Common myeloid progenitor, CD34-positive (primary cell): ENCODE measurements at regions not wholly inside any gene's neighbourhood (a gene's known extent, or its start where the extent isn't known, plus 50 kb on each side); places are given as distances from the start of the nearest gene placed in this dataset.

Source experiments
- CTCF ChIA-PET: fragments of 350-600 bp; sonication (Branson Sonifier 250); formaldehyde crosslinking; loops from one replicate; lab custom pipeline; 2021; ENCODE audit warnings: antibody characterized with exemption; lab: Charles Lee
- POLR2A ChIA-PET: fragments of 350-600 bp; sonication (Branson Sonifier 250); formaldehyde crosslinking; loops from one replicate; lab custom pipeline; 2021; ENCODE audit warnings: antibody characterized with exemption; lab: Charles Lee
- DNase-seq, 3 donors: peaks; one replicate each; pipeline versions ENCODE4 v3.0.0 to v3.0.0-alpha.2; 2013
- H3K27ac ChIP-seq, 2 experiments: 1 replicate in 1 of 2; 2 replicates in 1 of 2; pipeline ENCODE4 v1.7.0; 2013; ENCODE audit warnings: inconsistent platforms in 2 of 2, low read length in 2 of 2, mild to moderate bottlenecking in 2 of 2, low read depth in 1 of 2, moderate library complexity in 1 of 2; ENCODE audit not compliant: severe bottlenecking in 2 of 2, insufficient read depth in 1 of 2, poor library complexity in 1 of 2
- H3K27me3 ChIP-seq, 5 experiments: replicated peaks in 2 of 5; 1 replicate in 3 of 5; 2 replicates in 2 of 5; pipeline versions ENCODE4 v1.6.1 to v1.7.0; 2013; ENCODE audit warnings: low read length in 4 of 5, mild to moderate bottlenecking in 2 of 5, moderate library complexity in 2 of 5, inconsistent platforms in 1 of 5; ENCODE audit not compliant: insufficient read depth in 5 of 5, control insufficient read depth in 4 of 5
- H3K36me3 ChIP-seq, 4 experiments: 1 replicate in 2 of 4; 2 replicates in 2 of 4; pipeline versions ENCODE4 v1.6.1 to v1.7.0; 2013; ENCODE audit warnings: low read length in 3 of 4, control low read depth in 1 of 4, mild to moderate bottlenecking in 1 of 4; ENCODE audit not compliant: control insufficient read depth in 4 of 4, insufficient read depth in 4 of 4
- H3K4me1 ChIP-seq, 4 experiments: 1 replicate in 3 of 4; 2 replicates in 1 of 4; pipeline versions ENCODE4 v1.6.1 to v1.7.1; 2013; ENCODE audit warnings: low read length in 3 of 4, mild to moderate bottlenecking in 3 of 4, control low read depth in 1 of 4, inconsistent platforms in 1 of 4, moderate library complexity in 1 of 4; ENCODE audit not compliant: control insufficient read depth in 4 of 4, insufficient read depth in 4 of 4; ENCODE audit errors: control extremely low read depth in 1 of 4
- H3K4me3 ChIP-seq, 7 experiments: 1 replicate in 4 of 7; 2 replicates in 3 of 7; pipeline versions ENCODE4 v1.5.1 to v1.7.0; 2013; ENCODE audit warnings: mild to moderate bottlenecking in 7 of 7, low read length in 6 of 7, moderate library complexity in 6 of 7, inconsistent platforms in 2 of 7, low read depth in 2 of 7, control low read depth in 1 of 7; ENCODE audit not compliant: insufficient read depth in 4 of 7, control insufficient read depth in 1 of 7; ENCODE audit errors: extremely low read depth in 1 of 7
- H3K9me3 ChIP-seq, 5 experiments: 1 replicate in 4 of 5; 2 replicates in 1 of 5; pipeline versions ENCODE4 v1.6.1 to v1.7.1; 2013; ENCODE audit warnings: low read length in 4 of 5, mild to moderate bottlenecking in 2 of 5, inconsistent platforms in 1 of 5, low read depth in 1 of 5, moderate library complexity in 1 of 5; ENCODE audit not compliant: control insufficient read depth in 4 of 5, insufficient read depth in 2 of 5; ENCODE audit errors: control extremely low read depth in 1 of 5
- WGBS: methylation state at CpG from one replicate; pipeline ENCODE4 v1.1.5; 2013; ENCODE audit not compliant: insufficient coverage; 5-methylcytosine and 5-hydroxymethylcytosine counted together

GRCh38 chr2:156753766-156754165 lies 317.6 kb downstream of the GPD2 start:
- ChIA-PET CTCF (no interaction called here), POLR2A (no interaction called here)
- no peaks in the 10 kb centered on the region for H3K9me3 ChIP-seq
- no peaks in the 10 kb centered on the region for H3K27me3 ChIP-seq
- H3K4me3 ChIP-seq = no peak overlapping the region
- no peaks in the 10 kb centered on the region for H3K36me3 ChIP-seq
- H3K4me1 ChIP-seq = no peaks in the 10 kb centered on the region
- DNase-seq = no peak
- no peak overlapping the region for H3K27ac ChIP-seq
- 78% methylated on average over 1 of the region's 1 CpG for WGBS

- H3K4me1 ChIP-seq = no peaks in the 10 kb centered on the region
- POLR2A ChIA-PET = no interaction called here
- H3K36me3 ChIP-seq = no peaks in the 10 kb centered on the region
- DNase-seq = no peak
- CTCF ChIA-PET = no interaction called here
- no peak overlapping the region for H3K27ac ChIP-seq
- no peaks in the 10 kb centered on the region for H3K27me3 ChIP-seq
- H3K9me3 ChIP-seq = no peaks in the 10 kb centered on the region
- no peak overlapping the region for H3K4me3 ChIP-seq
Measured at GRCh38 chr2:156756516-156756915, 320.3 kb downstream of the GPD2 start.

GRCh38 chr2:156763174-156763573 lies 327.0 kb downstream of the GPD2 start:
- Histone ChIP-seq H3K27ac (no peak overlapping the region), H3K4me3 (no peak overlapping the region), H3K4me1 (no peaks in the 10 kb centered on the region), H3K27me3 (no peaks in the 10 kb centered on the region), H3K36me3 (no peaks in the 10 kb centered on the region), H3K9me3 (no peaks in the 10 kb centered on the region)
- WGBS = 100% methylated on average over 2 of the region's 2 CpGs
- CTCF ChIA-PET = no interaction called here
- DNase-seq = no peak
- POLR2A ChIA-PET = no interaction called here

- DNase-seq = no peak
- POLR2A ChIA-PET = no interaction called here
- H3K36me3 ChIP-seq = no peaks in the 10 kb centered on the region
- H3K4me3 ChIP-seq = no peak overlapping the region
- H3K9me3 ChIP-seq = no peaks in the 10 kb centered on the region
- CTCF ChIA-PET = no interaction called here
- H3K4me1 ChIP-seq = no peaks in the 10 kb centered on the region
- 29% methylated on average over 1 of the region's 2 CpGs for WGBS
- H3K27ac ChIP-seq = no peak overlapping the region
- no peaks in the 10 kb centered on the region for H3K27me3 ChIP-seq
Measured at GRCh38 chr2:156765043-156765442, 328.9 kb downstream of the GPD2 start.

- DNase-seq = no peak
- 100% methylated on average over 1 of the region's 1 CpG for WGBS
- Histone ChIP-seq H3K4me3 (no peak overlapping the region), H3K9me3 (no peaks in the 10 kb centered on the region), H3K4me1 (no peaks in the 10 kb centered on the region), H3K27me3 (no peaks in the 10 kb centered on the region), H3K36me3 (no peaks in the 10 kb centered on the region), H3K27ac (no peak overlapping the region)
- ChIA-PET POLR2A (no interaction called here), CTCF (no interaction called here)
Measured at GRCh38 chr2:156765450-156765849, 329.3 kb downstream of the GPD2 start.

- H3K9me3 ChIP-seq = peaks cover 0 to 2% (median 0%) of the 10 kb centered on the region in 5 experiments
- H3K36me3 ChIP-seq = no peaks in the 10 kb centered on the region
- H3K4me1 ChIP-seq = no peaks in the 10 kb centered on the region
- no peaks in the 10 kb centered on the region for H3K27me3 ChIP-seq
- H3K27ac ChIP-seq = no peak overlapping the region
- ChIA-PET POLR2A (no interaction called here), CTCF (no interaction called here)
- no peak for DNase-seq
- no CpG with 5 or more reads among the region's 1 CpG for WGBS
- no peak overlapping the region for H3K4me3 ChIP-seq
Measured at GRCh38 chr2:156769802-156770201, 333.6 kb downstream of the GPD2 start.

- Histone ChIP-seq H3K4me3 (no peak overlapping the region), H3K27ac (no peak overlapping the region), H3K27me3 (no peaks in the 10 kb centered on the region), H3K9me3 (peaks cover 0 to 2% (median 0%) of the 10 kb centered on the region in 5 experiments), H3K4me1 (no peaks in the 10 kb centered on the region), H3K36me3 (no peaks in the 10 kb centered on the region)
- ChIA-PET POLR2A (interaction anchor here (0.5 kb wide), 1 partner anchor 1224 kb away, joined by 3 read pairs; no protein-coding TSS in a partner anchor), CTCF (no interaction called here)
- DNase-seq = no peak
- WGBS = no CpG with 5 or more reads among the region's 3 CpGs
Measured at GRCh38 chr2:156778916-156779315, 342.7 kb downstream of the GPD2 start.
